Naive thymus-derived CD8-positive, alpha-beta T cell (primary cell): ENCODE measurements at regions not wholly inside any gene's neighbourhood (a gene's known extent, or its start where the extent isn't known, plus 50 kb on each side); places are given as distances from the start of the nearest gene placed in this dataset.

ENCODE experiments used
- ATAC-seq, 2 donors: fragments of 150-1000 bp; cut with Tn5 transposase in 1 of 2; sonication (Bioruptor Pico), chemical (Tn5 transposase) in 1 of 2; 1 replicate in 1 of 2; 2 replicates in 1 of 2; pipeline ENCODE4 v1.10.0; 2021; ENCODE audit warnings: mild to moderate bottlenecking in 2 of 2, moderate library complexity in 2 of 2
- POLR2A ChIA-PET: fragments of 350-600 bp; sonication (Branson Sonifier 250); formaldehyde crosslinking; loops from one replicate; lab custom pipeline; 2021; ENCODE audit warnings: antibody characterized with exemption; lab: Charles Lee
- DNase-seq, 10 donors: peaks; one replicate each; pipeline versions ENCODE4 v3.0.0 to v3.0.0-alpha.2; 2020 to 2022
- H3K27ac Mint-ChIP-seq, 10 donors: one replicate each; pipeline ENCODE4 v1.8.0; 2020 to 2022; ENCODE audit warnings: mild to moderate bottlenecking in 10 of 10, mixed read lengths in 10 of 10, moderate library complexity in 4 of 10, inconsistent platforms in 1 of 10
- H3K27me3 Mint-ChIP-seq, 5 donors: one replicate each; pipeline ENCODE4 v1.8.0; 2021 to 2022; ENCODE audit warnings: mixed read lengths in 5 of 5
- H3K36me3 Mint-ChIP-seq, 3 donors: one replicate each; pipeline ENCODE4 v1.8.0; 2020 to 2022; ENCODE audit warnings: mixed read lengths in 3 of 3, mild to moderate bottlenecking in 2 of 3, inconsistent platforms in 1 of 3
- H3K4me1 Mint-ChIP-seq, 4 donors: one replicate each; pipeline ENCODE4 v1.8.0; 2021 to 2022; ENCODE audit warnings: mixed read lengths in 4 of 4
- H3K4me3 Mint-ChIP-seq, 10 donors: one replicate each; pipeline ENCODE4 v1.8.0; 2020 to 2022; ENCODE audit warnings: mild to moderate bottlenecking in 10 of 10, mixed read lengths in 10 of 10, moderate library complexity in 6 of 10, inconsistent platforms in 1 of 10
- H3K9me3 Mint-ChIP-seq, 9 donors: one replicate each; pipeline ENCODE4 v1.8.0; 2020 to 2022; ENCODE audit warnings: mixed read lengths in 9 of 9, mild to moderate bottlenecking in 3 of 9, inconsistent platforms in 1 of 9, moderate library complexity in 1 of 9

DNA sequence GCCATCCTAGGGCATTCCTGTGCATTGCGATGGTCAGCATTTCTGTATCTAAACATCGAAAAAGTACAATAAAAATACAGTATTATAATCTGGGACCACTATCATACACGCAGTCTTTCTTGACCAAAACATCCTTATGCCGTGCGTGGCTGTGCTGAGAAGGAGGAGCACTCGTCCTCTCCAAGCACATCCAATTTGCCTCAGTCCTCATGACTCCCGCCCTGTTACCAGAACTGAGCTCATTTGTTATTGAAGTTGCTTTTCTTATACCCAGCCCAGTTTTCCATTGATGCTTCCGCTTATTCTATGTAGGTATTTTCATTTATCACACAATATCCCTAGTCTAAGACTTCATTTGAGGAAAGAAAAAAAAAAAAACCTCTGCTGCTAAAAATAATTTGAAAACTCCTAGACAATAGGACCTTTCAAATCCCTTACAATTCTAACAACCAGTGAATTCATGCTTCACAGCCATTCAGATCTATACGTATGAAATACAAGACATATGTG is 236.9 kb upstream of the PLEKHG7 start:
- no peaks in the 10 kb centered on the region for H3K27me3 Mint-ChIP-seq
- POLR2A ChIA-PET: interaction anchor here (0.6 to 0.7 kb wide), 2 partner anchors 24 to 57 kb away, joined by 3 read pairs; no protein-coding TSS in a partner anchor
- DNase-seq: no peak
- H3K27ac Mint-ChIP-seq: peak overlapping the region in 2 of 10 donors; percentile 46 to 60
- ATAC-seq: no peak
- H3K4me3 Mint-ChIP-seq: peak overlapping the region in 1 of 10 donors; percentile 86
- no peaks in the 10 kb centered on the region for H3K36me3 Mint-ChIP-seq
- H3K9me3 Mint-ChIP-seq: no peaks in the 10 kb centered on the region
- peaks cover 6 to 80% (median 14%) of the 10 kb centered on the region in 4 donors for H3K4me1 Mint-ChIP-seq

DNA sequence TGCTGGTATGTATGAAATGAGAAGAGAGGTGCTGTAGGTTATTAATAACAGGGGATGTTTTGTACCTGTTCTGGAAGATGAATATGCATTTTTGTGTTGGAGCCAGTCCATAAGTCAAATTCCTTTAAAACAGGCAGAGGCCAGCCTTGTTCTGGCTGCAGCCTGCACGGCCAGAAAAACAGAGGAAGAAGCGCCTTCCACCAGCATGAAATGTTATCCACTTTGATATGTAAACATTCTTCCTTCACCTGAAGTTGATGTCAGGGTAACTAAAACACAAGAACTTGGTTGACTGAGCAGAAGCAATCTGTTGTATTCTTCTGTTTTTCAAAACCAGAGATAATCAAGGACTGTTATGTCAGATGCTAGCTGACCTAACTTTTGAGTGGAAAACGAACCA is 237.9 kb upstream of the PLEKHG7 start:
- POLR2A ChIA-PET: no interaction called here
- no peak for DNase-seq
- H3K36me3 Mint-ChIP-seq: no peaks in the 10 kb centered on the region
- ATAC-seq: no peak
- H3K27ac Mint-ChIP-seq: peak overlapping the region in 4 of 10 donors; percentile 11 to 60 (median 36)
- H3K27me3 Mint-ChIP-seq: no peaks in the 10 kb centered on the region
- H3K4me1 Mint-ChIP-seq: peaks cover 3 to 76% (median 12%) of the 10 kb centered on the region in 4 donors
- peaks cover 0 to 3% (median 0%) of the 10 kb centered on the region in 9 donors for H3K9me3 Mint-ChIP-seq
- no peak overlapping the region for H3K4me3 Mint-ChIP-seq

DNA sequence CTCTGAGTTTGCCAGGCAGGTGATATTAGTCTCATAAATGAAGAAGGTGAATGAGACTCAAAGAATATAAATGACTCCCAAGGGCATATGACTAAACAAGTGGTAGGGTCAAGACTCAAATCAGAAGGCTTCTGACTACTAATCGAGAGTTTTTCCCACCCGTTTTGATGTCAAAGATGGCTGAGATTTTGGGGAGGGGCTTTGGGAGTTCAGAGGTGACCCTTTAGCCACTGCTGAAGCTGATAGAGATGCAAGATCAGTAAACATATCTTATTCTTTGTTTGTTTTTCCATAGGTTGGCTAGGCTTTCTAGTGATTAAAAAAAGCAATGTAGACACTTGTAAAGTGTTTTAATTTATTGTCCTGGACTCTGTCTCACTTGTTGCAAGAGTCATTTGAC is 239.6 kb upstream of the PLEKHG7 start:
- peaks cover 0 to 7% (median 0%) of the 10 kb centered on the region in 9 donors for H3K9me3 Mint-ChIP-seq
- ATAC-seq: no peak
- no peak for DNase-seq
- no peaks in the 10 kb centered on the region for H3K27me3 Mint-ChIP-seq
- H3K27ac Mint-ChIP-seq: peak overlapping the region in 1 of 10 donors; percentile 60
- POLR2A ChIA-PET: no interaction called here
- peaks cover 4 to 71% (median 12%) of the 10 kb centered on the region in 4 donors for H3K4me1 Mint-ChIP-seq
- H3K36me3 Mint-ChIP-seq: peaks cover 0 to 2% (median 0%) of the 10 kb centered on the region in 3 donors
- H3K4me3 Mint-ChIP-seq: no peak overlapping the region

DNA sequence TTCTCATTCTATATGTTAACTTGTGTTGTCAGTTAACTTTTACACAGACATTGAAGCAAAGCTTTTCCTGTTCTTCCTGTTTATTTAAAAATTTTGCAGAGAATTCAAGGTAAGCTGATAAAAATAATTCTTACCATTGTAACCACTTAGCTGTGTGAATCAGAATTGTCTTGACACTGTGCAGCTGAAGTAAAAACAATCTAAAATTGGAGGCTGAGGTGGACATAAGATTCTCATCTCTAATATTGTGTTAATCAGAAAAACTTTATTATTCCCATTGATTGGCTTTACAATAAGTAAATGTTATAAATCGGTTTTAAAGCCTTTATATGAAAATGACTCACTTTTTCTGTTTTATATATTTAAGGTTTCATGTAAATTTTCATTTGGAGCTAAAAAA is 240.3 kb upstream of the PLEKHG7 start:
- H3K36me3 Mint-ChIP-seq: peaks cover 0 to 2% (median 0%) of the 10 kb centered on the region in 3 donors
- POLR2A ChIA-PET: interaction anchor here (1.2 kb wide), 1 partner anchor 317 kb away, joined by 3 read pairs; the partner anchor contains the start of gene BTG1
- H3K4me1 Mint-ChIP-seq: peaks cover 4 to 73% (median 12%) of the 10 kb centered on the region in 4 donors
- DNase-seq (no peak), ATAC-seq (no peak)
- H3K27me3 Mint-ChIP-seq: no peaks in the 10 kb centered on the region
- peaks cover 0 to 8% (median 0%) of the 10 kb centered on the region in 9 donors for H3K9me3 Mint-ChIP-seq
- peak overlapping the region in 2 of 10 donors; percentile 55 to 60 for H3K27ac Mint-ChIP-seq
- peak overlapping the region in 1 of 10 donors; percentile 47 for H3K4me3 Mint-ChIP-seq

DNA sequence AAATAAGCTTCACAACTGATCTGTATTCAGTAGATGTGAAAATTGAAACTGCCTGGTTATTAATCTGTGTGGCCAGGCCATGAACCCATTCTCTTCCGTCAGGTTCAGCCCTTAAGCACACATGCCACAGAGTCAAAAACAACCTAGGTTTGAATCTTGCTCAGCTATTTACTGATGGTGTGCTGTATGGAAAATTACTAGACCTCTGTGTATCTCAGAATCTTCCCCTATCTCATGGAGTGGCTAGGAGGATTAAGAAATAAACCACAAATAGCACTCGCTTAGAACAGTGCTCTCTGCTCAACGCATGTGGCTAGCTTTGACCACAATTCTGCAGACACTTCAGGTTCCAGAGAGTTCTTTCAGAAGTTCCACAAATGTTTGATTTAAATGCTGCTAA is 240.7 kb upstream of the PLEKHG7 start:
- Mint-ChIP-seq H3K9me3 (peaks cover 0 to 8% (median 0%) of the 10 kb centered on the region in 9 donors), H3K4me1 (peaks cover 4 to 73% (median 12%) of the 10 kb centered on the region in 4 donors), H3K4me3 (peak overlapping the region in 4 of 10 donors; percentile 5 to 39 (median 12)), H3K36me3 (peaks cover 0 to 2% (median 0%) of the 10 kb centered on the region in 3 donors), H3K27ac (peak overlapping the region in 5 of 10 donors; percentile 55 to 75 (median 60)), H3K27me3 (no peaks in the 10 kb centered on the region)
- ATAC-seq (peak in 1 of 2 donors; percentile 72), DNase-seq (no peak)
- POLR2A ChIA-PET: interaction anchor here (1.2 kb wide), 1 partner anchor 316 kb away, joined by 3 read pairs; the partner anchor contains the start of gene BTG1

DNA sequence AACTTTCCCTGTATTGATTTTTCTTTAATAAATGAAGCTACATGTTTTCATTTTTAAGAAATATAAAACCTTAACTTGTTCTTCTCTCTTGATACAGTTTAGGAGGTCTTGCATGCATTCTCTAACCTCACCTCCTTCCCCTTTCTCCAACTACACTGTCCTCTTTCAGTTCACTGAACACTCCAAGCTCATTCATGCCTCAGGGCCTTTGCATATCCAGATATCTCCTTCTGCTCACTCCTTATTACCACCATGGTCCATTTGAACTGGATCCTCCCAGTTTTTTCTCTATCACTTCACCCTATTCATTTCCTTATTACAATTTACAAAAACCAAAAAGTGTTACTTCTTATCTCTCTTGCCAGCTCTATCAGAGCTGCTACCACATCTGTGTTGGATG is 242.9 kb upstream of the PLEKHG7 start:
- Mint-ChIP-seq H3K4me3 (no peak overlapping the region), H3K4me1 (peaks cover 5 to 63% (median 12%) of the 10 kb centered on the region in 4 donors), H3K27ac (peak overlapping the region in 4 of 10 donors; percentile 4 to 52 (median 20)), H3K36me3 (peaks cover 0 to 6% (median 5%) of the 10 kb centered on the region in 3 donors), H3K27me3 (no peaks in the 10 kb centered on the region), H3K9me3 (peaks cover 0 to 14% (median 4%) of the 10 kb centered on the region in 9 donors)
- POLR2A ChIA-PET: no interaction called here
- DNase-seq (no peak), ATAC-seq (no peak)

DNA sequence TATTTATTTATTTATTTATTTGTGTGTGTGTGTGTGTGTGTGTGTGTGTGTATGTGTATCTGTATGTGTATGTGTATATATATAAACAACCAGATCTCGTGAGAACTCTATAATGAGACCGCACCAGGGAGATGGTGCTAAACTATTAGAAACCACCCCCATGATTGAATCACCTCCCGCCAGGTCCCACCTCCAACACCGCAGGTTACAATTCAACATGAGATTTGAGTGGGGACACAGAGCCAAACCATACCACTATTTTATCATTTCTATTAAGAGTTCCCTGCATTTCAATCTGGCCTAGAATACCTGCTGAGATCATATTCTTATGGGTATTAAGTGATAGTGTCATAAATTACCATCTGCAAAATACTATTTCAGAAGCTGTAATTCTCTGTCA is 243.8 kb upstream of the PLEKHG7 start:
- Mint-ChIP-seq H3K27ac (peak overlapping the region in 1 of 10 donors; percentile 52), H3K27me3 (no peaks in the 10 kb centered on the region), H3K4me3 (no peak overlapping the region), H3K4me1 (peaks cover 5 to 57% (median 12%) of the 10 kb centered on the region in 4 donors), H3K9me3 (peaks cover 0 to 14% (median 4%) of the 10 kb centered on the region in 9 donors), H3K36me3 (peaks cover 0 to 6% (median 5%) of the 10 kb centered on the region in 3 donors)
- no peak for ATAC-seq
- DNase-seq: no peak
- POLR2A ChIA-PET: no interaction called here

DNA sequence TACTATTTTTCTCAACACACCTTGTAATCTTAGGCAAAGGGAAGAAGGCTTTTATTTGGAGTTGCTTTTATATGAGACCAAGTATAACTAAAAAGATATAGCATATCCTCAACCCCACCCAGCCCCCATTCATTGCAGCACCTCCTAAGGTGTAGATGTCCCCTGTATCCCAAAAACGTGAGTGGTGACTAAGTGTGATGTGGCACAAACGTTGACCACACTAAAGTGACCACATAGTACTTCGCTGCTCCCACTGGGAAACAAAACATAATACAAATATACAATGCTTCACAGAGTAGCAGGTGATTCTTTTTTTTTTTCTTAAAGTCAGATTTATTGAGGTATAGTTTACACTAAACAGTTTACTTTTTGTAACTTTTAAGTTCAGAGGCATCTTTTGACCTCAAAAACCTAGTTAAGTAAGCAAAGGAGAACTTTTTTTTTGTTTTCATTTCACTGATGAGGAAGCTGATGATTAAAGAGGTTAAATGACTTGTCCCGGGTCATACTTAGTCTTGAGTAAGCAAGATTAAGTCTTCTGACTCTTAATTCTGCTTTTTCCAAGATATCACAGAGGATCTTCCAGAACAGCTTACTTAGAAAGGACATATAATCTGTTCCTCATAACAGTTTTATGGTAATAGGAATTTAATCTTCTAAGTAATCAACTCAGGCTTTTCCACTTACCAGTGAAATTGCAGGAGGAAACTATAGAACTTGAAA is 245.2 kb upstream of the PLEKHG7 start:
- no peak overlapping the region for H3K4me3 Mint-ChIP-seq

DNA sequence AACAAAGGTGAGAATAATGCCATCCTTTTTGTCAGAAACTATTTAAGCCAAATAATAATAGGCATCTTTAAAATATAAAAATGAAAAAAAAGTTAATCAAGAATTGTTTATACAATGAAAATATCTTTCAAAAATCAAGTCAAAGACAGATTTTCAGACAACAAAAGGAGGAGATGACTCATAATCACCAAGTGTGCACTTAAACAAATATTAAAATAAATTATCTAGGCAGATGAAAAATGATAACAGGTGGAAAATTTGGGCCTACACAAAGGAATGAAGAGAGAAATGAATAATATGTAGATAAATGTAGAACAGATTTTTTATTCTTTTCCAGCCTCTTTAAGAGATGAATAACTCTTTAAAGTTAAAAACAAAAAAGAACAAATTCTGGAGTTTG is 250.0 kb upstream of the PLEKHG7 start:
- ATAC-seq (no peak), DNase-seq (no peak)
- Mint-ChIP-seq H3K9me3 (peaks cover 3 to 34% (median 14%) of the 10 kb centered on the region in 9 donors), H3K27me3 (no peaks in the 10 kb centered on the region), H3K36me3 (peaks cover 0 to 19% (median 19%) of the 10 kb centered on the region in 3 donors), H3K27ac (peak overlapping the region in 1 of 10 donors; percentile 24), H3K4me3 (no peak overlapping the region), H3K4me1 (peaks cover 0 to 23% (median 1%) of the 10 kb centered on the region in 4 donors)
- POLR2A ChIA-PET: no interaction called here

More for the DNA sequence above, 245.2 kb upstream of the PLEKHG7 start:
- ATAC-seq (no peak), DNase-seq (no peak)
- Mint-ChIP-seq H3K27me3 (no peaks in the 10 kb centered on the region), H3K27ac (no peak overlapping the region), H3K9me3 (peaks cover 0 to 17% (median 7%) of the 10 kb centered on the region in 9 donors), H3K4me1 (peaks cover 5 to 43% (median 12%) of the 10 kb centered on the region in 4 donors), H3K36me3 (peaks cover 0 to 9% (median 5%) of the 10 kb centered on the region in 3 donors)
- POLR2A ChIA-PET: no interaction called here

DNA sequence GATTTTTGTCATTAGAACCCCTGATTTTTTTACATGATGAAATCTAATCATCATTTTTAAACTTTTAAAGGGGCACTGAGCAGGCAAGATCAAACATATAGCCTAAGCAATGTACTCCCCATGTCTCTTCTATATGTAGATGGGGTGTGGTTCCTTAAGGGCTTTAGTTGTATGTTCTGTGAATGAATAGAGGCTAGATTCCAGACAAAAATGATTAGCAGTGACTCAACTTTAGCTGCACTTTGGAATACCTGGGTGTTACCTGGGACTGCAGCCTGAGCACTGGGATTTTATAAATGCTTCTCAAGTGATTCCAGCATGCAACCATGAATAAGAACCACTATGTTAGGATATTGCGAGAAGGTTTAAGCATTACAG is 256.7 kb upstream of the PLEKHG7 start:
- Mint-ChIP-seq H3K27ac (peak overlapping the region in 3 of 10 donors; percentile 19 to 81 (median 79)), H3K4me3 (peak overlapping the region in 4 of 10 donors; percentile 4 to 62 (median 33)), H3K36me3 (peaks cover 0 to 4% (median 2%) of the 10 kb centered on the region in 3 donors), H3K27me3 (no peaks in the 10 kb centered on the region), H3K4me1 (peaks cover 14 to 81% (median 27%) of the 10 kb centered on the region in 4 donors), H3K9me3 (peaks cover 0 to 14% (median 4%) of the 10 kb centered on the region in 9 donors)
- ATAC-seq: no peak
- POLR2A ChIA-PET: interaction anchor here (0.6 to 1.1 kb wide), 4 partner anchors 11 to 273 kb away, joined by 3 to 4 read pairs (median 3); no protein-coding TSS in a partner anchor
- no peak for DNase-seq

DNA sequence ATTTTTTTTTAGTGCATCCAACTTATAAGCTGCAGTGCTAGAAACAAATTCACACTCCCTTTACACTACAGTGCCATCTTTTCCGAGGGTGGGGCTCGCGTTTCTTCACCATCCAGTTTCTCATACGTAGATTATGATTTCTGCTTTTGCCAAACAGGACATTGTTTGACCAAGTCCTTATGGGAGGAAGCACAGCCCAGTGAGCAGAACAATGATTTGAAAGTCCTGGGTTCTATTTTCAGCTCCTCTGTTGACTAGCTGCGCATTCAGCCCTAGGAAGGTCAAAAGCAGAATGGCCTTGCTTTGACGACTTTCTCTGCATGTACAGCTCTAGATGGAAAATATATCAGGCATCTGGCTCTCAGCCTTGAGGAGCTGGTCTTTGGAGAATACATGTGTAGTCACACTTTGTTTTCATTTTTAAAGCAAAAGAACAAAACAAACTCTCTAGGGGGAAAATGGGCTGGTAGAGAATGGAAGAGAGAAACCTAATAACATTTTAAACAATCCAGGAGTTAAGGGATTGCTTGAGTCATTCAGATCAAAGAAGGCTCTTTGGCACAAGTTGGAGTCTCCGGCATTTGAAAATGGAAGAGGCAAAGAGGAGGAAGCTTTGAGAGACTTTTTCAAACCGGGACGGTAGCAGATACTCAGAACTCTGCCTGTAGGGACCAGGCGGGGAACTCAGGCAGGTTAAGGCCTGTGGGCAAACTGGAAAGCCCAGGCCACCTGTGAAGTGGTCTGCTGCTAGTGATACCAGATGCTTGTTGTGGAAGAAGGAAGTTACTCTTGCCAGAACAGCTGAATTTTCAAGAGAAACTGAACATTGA is 257.3 kb upstream of the PLEKHG7 start:
- H3K27ac Mint-ChIP-seq: peak overlapping the region in 4 of 10 donors; percentile 19 to 81 (median 70)
- peak; percentile 42 to 58 for ATAC-seq
- no peaks in the 10 kb centered on the region for H3K27me3 Mint-ChIP-seq
- no peaks in the 10 kb centered on the region for H3K36me3 Mint-ChIP-seq
- POLR2A ChIA-PET: interaction anchor here (0.6 to 1.2 kb wide), 4 partner anchors 11 to 272 kb away, joined by 3 to 4 read pairs (median 3); no protein-coding TSS in a partner anchor
- H3K4me1 Mint-ChIP-seq: peaks cover 14 to 84% (median 27%) of the 10 kb centered on the region in 4 donors
- peak in 1 of 10 donors; percentile 29 for DNase-seq
- peak overlapping the region in 5 of 10 donors; percentile 4 to 62 (median 31) for H3K4me3 Mint-ChIP-seq
- peaks cover 0 to 8% (median under 1%) of the 10 kb centered on the region in 9 donors for H3K9me3 Mint-ChIP-seq

DNA sequence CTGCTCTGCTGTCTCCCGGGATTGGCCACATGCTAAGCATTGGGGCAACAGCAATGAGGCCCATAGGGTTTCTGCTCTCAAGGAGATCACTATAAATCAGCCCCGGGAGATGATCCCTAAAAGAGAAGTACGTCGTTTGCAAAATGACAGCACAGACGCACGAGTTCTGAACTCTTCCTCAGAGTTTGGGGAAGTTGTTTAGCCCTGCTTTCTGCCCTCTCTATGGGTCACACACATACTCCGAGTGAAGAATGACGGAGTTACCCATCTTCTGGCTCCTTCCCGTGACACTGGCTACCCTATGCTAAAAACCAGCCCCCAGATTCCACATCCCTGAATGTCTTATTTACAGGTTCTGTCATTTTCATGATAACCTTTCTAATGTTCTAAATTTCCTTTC is 258.0 kb upstream of the PLEKHG7 start:
- Mint-ChIP-seq H3K9me3 (peaks cover 0 to 8% (median 0%) of the 10 kb centered on the region in 9 donors), H3K27ac (peak overlapping the region in 3 of 10 donors; percentile 14 to 81 (median 79)), H3K27me3 (no peaks in the 10 kb centered on the region), H3K4me1 (peaks cover 14 to 85% (median 27%) of the 10 kb centered on the region in 4 donors), H3K4me3 (peak overlapping the region in 2 of 10 donors; percentile 3 to 62), H3K36me3 (no peaks in the 10 kb centered on the region)
- POLR2A ChIA-PET: interaction anchor here (1.2 kb wide), 1 partner anchor 82 kb away, joined by 3 read pairs; no protein-coding TSS in a partner anchor
- DNase-seq: peak in 1 of 10 donors; percentile 23
- ATAC-seq: peak in 1 of 2 donors; percentile 67
